GM23338 (cell line): ENCODE measurements at regions not wholly inside any gene's neighbourhood (a gene's known extent, or its start where the extent isn't known, plus 50 kb on each side); places are given as distances from the start of the nearest gene placed in this dataset.

Source experiments
- ATAC-seq: fragments of 200-7000 bp; cut with Tn5 transposase; 3 replicates; pipeline ENCODE4 v1.9.1; 2020
- DNase-seq: peaks from one replicate; pipeline ENCODE4 v3.0.0-alpha.2; 2015; ENCODE audit warnings: low spot score
- H2AFZ ChIP-seq: fragments of 200-600 bp; sonication (generic); 2 replicates; pipeline ENCODE4 v1.8.0; 2016; ENCODE audit warnings: antibody characterized with exemption, mild to moderate bottlenecking, moderate library complexity
- H3F3A ChIP-seq: fragments of 200-600 bp; sonication (generic); replicated peaks from 2 replicates; pipeline ENCODE4 v1.8.0; 2017; ENCODE audit warnings: antibody characterized with exemption, mixed run types, low read depth
- H3K27ac ChIP-seq: fragments of 200-600 bp; sonication (generic); 2 replicates; pipeline ENCODE4 v1.6.1; 2016; ENCODE audit warnings: low read depth
- H3K27me3 ChIP-seq: fragments of 200-600 bp; sonication (generic); 2 replicates; pipeline ENCODE4 v1.8.0; 2016; ENCODE audit warnings: mild to moderate bottlenecking, mixed run types, moderate library complexity; ENCODE audit not compliant: insufficient read depth
- H3K36me3 ChIP-seq: fragments of 200-600 bp; sonication (generic); 2 replicates; pipeline ENCODE4 v1.8.0; 2016; ENCODE audit warnings: mild to moderate bottlenecking; ENCODE audit not compliant: insufficient read depth
- H3K4me1 ChIP-seq: fragments of 200-600 bp; sonication (generic); 2 replicates; pipeline ENCODE4 v1.8.0; 2016; ENCODE audit warnings: mild to moderate bottlenecking, moderate library complexity; ENCODE audit not compliant: insufficient read depth
- H3K4me2 ChIP-seq: fragments of 200-600 bp; sonication (generic); 2 replicates; pipeline ENCODE4 v1.7.1; 2017; ENCODE audit warnings: mixed run types
- H3K4me3 ChIP-seq: fragments of 200-600 bp; sonication (generic); 2 replicates; pipeline ENCODE4 v1.6.1; 2016; ENCODE audit warnings: mixed run types
- H3K79me2 ChIP-seq: fragments of 200-600 bp; sonication (generic); replicated peaks from 2 replicates; pipeline ENCODE4 v1.8.0; 2017; ENCODE audit warnings: mild to moderate bottlenecking; ENCODE audit not compliant: insufficient read depth
- H3K9me2 ChIP-seq: fragments of 200-600 bp; sonication (generic); 2 replicates; pipeline ENCODE4 v1.8.0; 2017; ENCODE audit not compliant: insufficient read depth
- H4K20me1 ChIP-seq: fragments of 200-600 bp; sonication (generic); replicated peaks from 2 replicates; pipeline ENCODE4 v1.8.0; 2017; ENCODE audit warnings: mild to moderate bottlenecking; ENCODE audit not compliant: insufficient read depth
- H3K27ac Mint-ChIP-seq: 2 replicates; pipeline ENCODE4 v1.8.0; 2020; ENCODE audit warnings: inconsistent platforms, mild to moderate bottlenecking, moderate library complexity, mixed read lengths
- H3K27me3 Mint-ChIP-seq: 3 replicates; pipeline ENCODE4 v1.8.0; 2022; ENCODE audit warnings: low read depth, mild to moderate bottlenecking, moderate library complexity, mixed read lengths, inconsistent platforms; ENCODE audit not compliant: insufficient read depth, poor library complexity
- H3K36me3 Mint-ChIP-seq: 3 replicates; pipeline ENCODE4 v1.8.0; 2021; ENCODE audit warnings: low read depth, mild to moderate bottlenecking, inconsistent platforms, moderate library complexity, mixed read lengths
- H3K4me1 Mint-ChIP-seq: 3 replicates; pipeline ENCODE4 v1.8.0; 2020; ENCODE audit warnings: mild to moderate bottlenecking, inconsistent platforms, mixed read lengths
- H3K4me3 Mint-ChIP-seq: 3 replicates; pipeline ENCODE4 v1.8.0; 2021; ENCODE audit warnings: moderate library complexity, mild to moderate bottlenecking, inconsistent platforms, mixed read lengths
- H3K9me3 Mint-ChIP-seq: 3 replicates; pipeline ENCODE4 v1.8.0; 2020; ENCODE audit warnings: moderate library complexity, mild to moderate bottlenecking, inconsistent platforms, mixed read lengths
- EZH2 ChIP-seq: fragments of 200-600 bp; sonication (generic); IDR thresholded peaks from one replicate; pipeline ENCODE4 v1.8.0; 2017; ENCODE audit warnings: antibody characterized with exemption, mild to moderate bottlenecking, low read depth; ENCODE audit not compliant: unreplicated experiment
- EZH2phosphoT487 ChIP-seq: fragments of 200-600 bp; sonication (generic); IDR thresholded peaks from one replicate; pipeline ENCODE4 v1.8.1; 2018; ENCODE audit warnings: antibody characterized with exemption; ENCODE audit not compliant: unreplicated experiment
- JUNB ChIP-seq: IDR thresholded peaks from one replicate; pipeline ENCODE4 v1.6.1; 2016; ENCODE audit warnings: antibody characterized with exemption; ENCODE audit not compliant: unreplicated experiment
- NANOG ChIP-seq: IDR thresholded peaks from 2 replicates; pipeline ENCODE4 v1.6.1; 2016; ENCODE audit warnings: antibody characterized with exemption, borderline replicate concordance
- POLR2AphosphoS5 ChIP-seq: IDR thresholded peaks from 2 replicates; pipeline ENCODE4 v1.6.1; 2016; ENCODE audit warnings: antibody characterized with exemption, low read depth
- REST ChIP-seq: IDR thresholded peaks from one replicate; pipeline ENCODE4 v1.6.1; 2018; ENCODE audit warnings: antibody characterized with exemption; ENCODE audit not compliant: unreplicated experiment
- ZNF114 ChIP-seq: fragments of 250-450 bp; sonication (Bioruptor Pico); IDR thresholded peaks from 2 replicates; pipeline ENCODE4 v1.5.0; 2020; ENCODE audit warnings: mild to moderate bottlenecking, moderate library complexity
- ZNF331 ChIP-seq: fragments of 250-450 bp; sonication (Bioruptor Pico); IDR thresholded peaks from 2 replicates; pipeline ENCODE4 v1.5.0; 2020; ENCODE audit warnings: low read depth, mild to moderate bottlenecking, moderate library complexity
- TF ChIP-seq, protein P1 (sequence below): fragments of 250-450 bp; sonication (Bioruptor Pico); IDR thresholded peaks from 2 replicates; pipeline ENCODE4 v1.5.0; 2020; ENCODE audit warnings: mild to moderate bottlenecking, moderate library complexity
- TF ChIP-seq, protein P2 (sequence below): IDR thresholded peaks from 2 replicates; pipeline ENCODE4 v1.6.1; 2016; ENCODE audit warnings: antibody characterized with exemption

GRCh38 chr10:123295644-123296043 is 141.4 kb downstream of the BUB3 start (continued):
- TF ChIP-seq REST = no peak
- no peak for TF ChIP-seq POLR2AphosphoS5
- TF ChIP-seq NANOG = no peak
- TF ChIP-seq, protein P1, sequence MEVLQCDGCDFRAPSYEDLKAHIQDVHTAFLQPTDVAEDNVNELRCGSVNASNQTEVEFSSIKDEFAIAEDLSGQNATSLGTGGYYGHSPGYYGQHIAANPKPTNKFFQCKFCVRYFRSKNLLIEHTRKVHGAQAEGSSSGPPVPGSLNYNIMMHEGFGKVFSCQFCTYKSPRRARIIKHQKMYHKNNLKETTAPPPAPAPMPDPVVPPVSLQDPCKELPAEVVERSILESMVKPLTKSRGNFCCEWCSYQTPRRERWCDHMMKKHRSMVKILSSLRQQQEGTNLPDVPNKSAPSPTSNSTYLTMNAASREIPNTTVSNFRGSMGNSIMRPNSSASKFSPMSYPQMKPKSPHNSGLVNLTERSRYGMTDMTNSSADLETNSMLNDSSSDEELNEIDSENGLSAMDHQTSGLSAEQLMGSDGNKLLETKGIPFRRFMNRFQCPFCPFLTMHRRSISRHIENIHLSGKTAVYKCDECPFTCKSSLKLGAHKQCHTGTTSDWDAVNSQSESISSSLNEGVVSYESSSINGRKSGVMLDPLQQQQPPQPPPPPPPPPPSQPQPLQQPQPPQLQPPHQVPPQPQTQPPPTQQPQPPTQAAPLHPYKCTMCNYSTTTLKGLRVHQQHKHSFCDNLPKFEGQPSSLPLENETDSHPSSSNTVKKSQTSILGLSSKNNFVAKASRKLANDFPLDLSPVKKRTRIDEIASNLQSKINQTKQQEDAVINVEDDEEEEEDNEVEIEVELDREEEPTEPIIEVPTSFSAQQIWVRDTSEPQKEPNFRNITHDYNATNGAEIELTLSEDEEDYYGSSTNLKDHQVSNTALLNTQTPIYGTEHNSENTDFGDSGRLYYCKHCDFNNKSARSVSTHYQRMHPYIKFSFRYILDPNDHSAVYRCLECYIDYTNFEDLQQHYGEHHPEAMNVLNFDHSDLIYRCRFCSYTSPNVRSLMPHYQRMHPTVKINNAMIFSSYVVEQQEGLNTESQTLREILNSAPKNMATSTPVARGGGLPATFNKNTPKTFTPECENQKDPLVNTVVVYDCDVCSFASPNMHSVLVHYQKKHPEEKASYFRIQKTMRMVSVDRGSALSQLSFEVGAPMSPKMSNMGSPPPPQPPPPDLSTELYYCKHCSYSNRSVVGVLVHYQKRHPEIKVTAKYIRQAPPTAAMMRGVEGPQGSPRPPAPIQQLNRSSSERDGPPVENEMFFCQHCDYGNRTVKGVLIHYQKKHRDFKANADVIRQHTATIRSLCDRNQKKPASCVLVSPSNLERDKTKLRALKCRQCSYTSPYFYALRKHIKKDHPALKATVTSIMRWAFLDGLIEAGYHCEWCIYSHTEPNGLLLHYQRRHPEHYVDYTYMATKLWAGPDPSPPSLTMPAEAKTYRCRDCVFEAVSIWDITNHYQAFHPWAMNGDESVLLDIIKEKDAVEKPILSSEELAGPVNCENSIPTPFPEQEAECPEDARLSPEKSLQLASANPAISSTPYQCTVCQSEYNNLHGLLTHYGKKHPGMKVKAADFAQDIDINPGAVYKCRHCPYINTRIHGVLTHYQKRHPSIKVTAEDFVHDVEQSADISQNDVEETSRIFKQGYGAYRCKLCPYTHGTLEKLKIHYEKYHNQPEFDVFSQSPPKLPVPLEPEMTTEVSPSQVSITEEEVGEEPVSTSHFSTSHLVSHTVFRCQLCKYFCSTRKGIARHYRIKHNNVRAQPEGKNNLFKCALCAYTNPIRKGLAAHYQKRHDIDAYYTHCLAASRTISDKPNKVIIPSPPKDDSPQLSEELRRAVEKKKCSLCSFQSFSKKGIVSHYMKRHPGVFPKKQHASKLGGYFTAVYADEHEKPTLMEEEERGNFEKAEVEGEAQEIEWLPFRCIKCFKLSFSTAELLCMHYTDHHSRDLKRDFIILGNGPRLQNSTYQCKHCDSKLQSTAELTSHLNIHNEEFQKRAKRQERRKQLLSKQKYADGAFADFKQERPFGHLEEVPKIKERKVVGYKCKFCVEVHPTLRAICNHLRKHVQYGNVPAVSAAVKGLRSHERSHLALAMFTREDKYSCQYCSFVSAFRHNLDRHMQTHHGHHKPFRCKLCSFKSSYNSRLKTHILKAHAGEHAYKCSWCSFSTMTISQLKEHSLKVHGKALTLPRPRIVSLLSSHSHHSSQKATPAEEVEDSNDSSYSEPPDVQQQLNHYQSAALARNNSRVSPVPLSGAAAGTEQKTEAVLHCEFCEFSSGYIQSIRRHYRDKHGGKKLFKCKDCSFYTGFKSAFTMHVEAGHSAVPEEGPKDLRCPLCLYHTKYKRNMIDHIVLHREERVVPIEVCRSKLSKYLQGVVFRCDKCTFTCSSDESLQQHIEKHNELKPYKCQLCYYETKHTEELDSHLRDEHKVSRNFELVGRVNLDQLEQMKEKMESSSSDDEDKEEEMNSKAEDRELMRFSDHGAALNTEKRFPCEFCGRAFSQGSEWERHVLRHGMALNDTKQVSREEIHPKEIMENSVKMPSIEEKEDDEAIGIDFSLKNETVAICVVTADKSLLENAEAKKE (CRISPR knock-in tag) = no peak
- TF ChIP-seq EZH2 = no peak

- no peak overlapping the region for H3K27ac Mint-ChIP-seq
- H3K9me3 Mint-ChIP-seq = peaks cover 8% of the 10 kb centered on the region
- ATAC-seq = no peak
- Histone ChIP-seq H4K20me1 (no peaks in the 10 kb centered on the region), H3K9me2 (peaks cover 7% of the 10 kb centered on the region; the same call in 1 of the 2 replicates), H3K36me3 (no peaks in the 10 kb centered on the region), H3K79me2 (no peaks in the 10 kb centered on the region), H3K27ac (no peak overlapping the region), H3K4me1 (no peaks in the 10 kb centered on the region), H3K4me2 (no peak overlapping the region), H3F3A (no peaks in the 10 kb centered on the region), H3K27me3 (no peaks in the 10 kb centered on the region), H3K4me3 (no peak overlapping the region), H2AFZ (no peak overlapping the region)
- peaks cover 8% of the 10 kb centered on the region; the same call in 2 of the 3 replicates for H3K36me3 Mint-ChIP-seq
- no peak for DNase-seq
- no peak overlapping the region for H3K4me3 Mint-ChIP-seq
- H3K27me3 Mint-ChIP-seq = peaks cover 5% of the 10 kb centered on the region
- H3K4me1 Mint-ChIP-seq = no peaks in the 10 kb centered on the region; the same call in 2 of the 3 replicates
- TF ChIP-seq REST (no peak), EZH2phosphoT487 (no peak), ZNF331 (CRISPR knock-in tag) (no peak), NANOG (no peak), ZNF114 (CRISPR knock-in tag) (no peak), JUNB (no peak)
- TF ChIP-seq, protein P2, sequence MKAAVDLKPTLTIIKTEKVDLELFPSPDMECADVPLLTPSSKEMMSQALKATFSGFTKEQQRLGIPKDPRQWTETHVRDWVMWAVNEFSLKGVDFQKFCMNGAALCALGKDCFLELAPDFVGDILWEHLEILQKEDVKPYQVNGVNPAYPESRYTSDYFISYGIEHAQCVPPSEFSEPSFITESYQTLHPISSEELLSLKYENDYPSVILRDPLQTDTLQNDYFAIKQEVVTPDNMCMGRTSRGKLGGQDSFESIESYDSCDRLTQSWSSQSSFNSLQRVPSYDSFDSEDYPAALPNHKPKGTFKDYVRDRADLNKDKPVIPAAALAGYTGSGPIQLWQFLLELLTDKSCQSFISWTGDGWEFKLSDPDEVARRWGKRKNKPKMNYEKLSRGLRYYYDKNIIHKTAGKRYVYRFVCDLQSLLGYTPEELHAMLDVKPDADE = no peak
Measured at GRCh38 chr10:123297175-123297574, 143.0 kb downstream of the BUB3 start.
